IPS-20b (cell line): ENCODE measurements at regions not wholly inside any gene's neighbourhood (a gene's known extent, or its start where the extent isn't known, plus 50 kb on each side); places are given as distances from the start of the nearest gene placed in this dataset.

Experiments
- H3K27ac ChIP-seq: one replicate; pipeline ENCODE4 v1.5.1; 2013; ENCODE audit warnings: low read length
- H3K27me3 ChIP-seq: 2 replicates; pipeline ENCODE4 v1.6.1; 2013; ENCODE audit warnings: mild to moderate bottlenecking, low read length, inconsistent platforms; ENCODE audit not compliant: insufficient read depth
- H3K36me3 ChIP-seq: 2 replicates; pipeline ENCODE4 v1.6.1; 2013; ENCODE audit warnings: low read depth, mild to moderate bottlenecking, inconsistent platforms, low read length, moderate library complexity; ENCODE audit not compliant: insufficient read depth
- H3K4me1 ChIP-seq: 2 replicates; pipeline ENCODE4 v1.6.1; 2013; ENCODE audit warnings: mild to moderate bottlenecking, control low read depth, inconsistent platforms, low read length, moderate library complexity; ENCODE audit not compliant: insufficient read depth
- H3K4me3 ChIP-seq: 2 replicates; pipeline ENCODE4 v1.5.1; 2013; ENCODE audit warnings: mild to moderate bottlenecking, low read length, inconsistent platforms
- H3K9ac ChIP-seq: 2 replicates; pipeline ENCODE4 v1.6.1; 2013; ENCODE audit warnings: low read depth, mild to moderate bottlenecking, inconsistent platforms, low read length, moderate library complexity
- H3K9me3 ChIP-seq: 2 replicates; pipeline ENCODE4 v1.6.1; 2013; ENCODE audit warnings: mild to moderate bottlenecking, low read depth, low read length, inconsistent platforms; ENCODE audit not compliant: insufficient read depth

DNA sequence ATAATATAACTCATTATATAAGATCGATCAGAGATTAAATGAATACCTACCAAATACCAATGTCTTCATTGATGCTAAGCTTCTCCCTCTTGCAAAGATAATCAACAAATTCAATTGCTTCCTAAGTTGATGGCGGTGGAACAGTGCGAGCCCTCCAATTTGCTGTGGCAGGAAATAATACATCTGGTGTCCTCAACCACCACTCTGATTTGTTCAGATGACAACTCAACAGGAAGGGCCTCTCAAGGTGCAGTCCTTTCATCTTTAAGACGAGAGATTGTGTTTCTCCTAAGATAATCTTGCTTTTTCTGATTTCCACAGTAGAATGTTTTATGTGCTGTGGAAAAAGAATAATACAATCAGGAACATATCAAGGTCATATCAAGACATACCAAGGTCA lies 56.6 kb upstream of the IGFBP2 start:
- no peaks in the 10 kb centered on the region for H3K9me3 ChIP-seq
- no peaks in the 10 kb centered on the region; the same call in 1 of the 2 replicates for H3K27me3 ChIP-seq
- no peak overlapping the region for H3K4me3 ChIP-seq
- H3K27ac ChIP-seq, result no peak overlapping the region
- no peak overlapping the region for H3K9ac ChIP-seq
- no peaks in the 10 kb centered on the region for H3K36me3 ChIP-seq
- H3K4me1 ChIP-seq, result no peaks in the 10 kb centered on the region

DNA sequence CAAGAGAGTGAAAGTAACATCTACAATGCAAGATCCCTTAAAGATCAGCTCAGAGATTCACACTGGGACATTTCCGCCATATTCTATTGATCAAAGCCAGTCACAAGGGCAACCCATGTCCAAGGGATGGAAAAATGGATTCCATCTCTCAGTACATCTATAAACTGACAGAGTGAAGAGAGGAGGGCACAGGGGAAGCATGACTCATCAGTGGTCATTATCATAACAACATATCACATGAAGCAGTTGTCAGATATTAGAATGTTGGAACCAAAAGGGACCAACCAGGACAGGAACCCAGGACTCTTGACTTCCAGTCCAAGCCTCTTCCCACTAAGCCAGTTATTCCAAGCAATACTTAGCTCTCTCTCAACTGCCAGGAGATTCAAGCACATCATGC lies 54.9 kb upstream of the IGFBP2 start:
- no peak overlapping the region for H3K4me3 ChIP-seq
- no peak overlapping the region for H3K27ac ChIP-seq
- no peak overlapping the region for H3K9ac ChIP-seq
- no peaks in the 10 kb centered on the region for H3K4me1 ChIP-seq
- no peaks in the 10 kb centered on the region for H3K9me3 ChIP-seq
- H3K36me3 ChIP-seq, result no peaks in the 10 kb centered on the region
- H3K27me3 ChIP-seq, result no peaks in the 10 kb centered on the region; the same call in 1 of the 2 replicates

GRCh38 chr2:216583147-216583546 lies 50.1 kb upstream of the IGFBP2 start:
- no peak overlapping the region for H3K27ac ChIP-seq
- no peak overlapping the region for H3K9ac ChIP-seq
- H3K4me1 ChIP-seq, result no peaks in the 10 kb centered on the region; the same call in 1 of the 2 replicates
- no peak overlapping the region for H3K4me3 ChIP-seq
- no peaks in the 10 kb centered on the region for H3K36me3 ChIP-seq
- H3K27me3 ChIP-seq, result no peaks in the 10 kb centered on the region; the same call in 1 of the 2 replicates
- H3K9me3 ChIP-seq, result no peaks in the 10 kb centered on the region
